Natural killer cell (primary cell): ENCODE measurements at regions not wholly inside any gene's neighbourhood (a gene's known extent, or its start where the extent isn't known, plus 50 kb on each side); places are given as distances from the start of the nearest gene placed in this dataset.

Experiments used
- ATAC-seq, 3 donors: fragments of 150-1000 bp in 2 of 3; fragments of 200-7000 bp in 1 of 3; cut with Tn5 transposase; 1 replicate in 1 of 3; 2 replicates in 2 of 3; pipeline ENCODE4 v1.10.0; 2021; ENCODE audit warnings: mild to moderate bottlenecking in 2 of 3, moderate library complexity in 2 of 3
- DNase-seq, 2 donors: peaks; one replicate each; pipeline versions ENCODE4 v3.0.0 to v3.0.0-alpha.2; 2013 to 2021; ENCODE audit warnings: mixed read lengths in 1 of 2
- H3K27ac ChIP-seq: one replicate; pipeline ENCODE4 v1.5.1; 2013; ENCODE audit warnings: mild to moderate bottlenecking, low read length
- H3K27me3 ChIP-seq: one replicate; pipeline ENCODE4 v1.6.1; 2013; ENCODE audit warnings: low read length; ENCODE audit not compliant: control insufficient read depth, insufficient read depth
- H3K36me3 ChIP-seq: one replicate; pipeline ENCODE4 v1.6.1; 2013; ENCODE audit warnings: low read length; ENCODE audit not compliant: control insufficient read depth, insufficient read depth
- H3K4me1 ChIP-seq: one replicate; pipeline ENCODE4 v1.6.1; 2013; ENCODE audit warnings: low read length; ENCODE audit not compliant: control insufficient read depth, insufficient read depth
- H3K4me3 ChIP-seq: one replicate; pipeline ENCODE4 v1.5.1; 2013; ENCODE audit warnings: low read length
- H3K9me3 ChIP-seq: one replicate; pipeline ENCODE4 v1.6.1; 2013; ENCODE audit warnings: low read length; ENCODE audit not compliant: control insufficient read depth, insufficient read depth
- H3K27ac Mint-ChIP-seq, 2 donors: one replicate each; pipeline ENCODE4 v1.8.0; 2022; ENCODE audit warnings: mild to moderate bottlenecking in 2 of 2, mixed read lengths in 2 of 2, moderate library complexity in 1 of 2
- H3K27me3 Mint-ChIP-seq, 2 donors: one replicate each; pipeline ENCODE4 v1.8.0; 2022; ENCODE audit warnings: low read depth in 2 of 2, mixed read lengths in 2 of 2
- H3K36me3 Mint-ChIP-seq: one replicate; pipeline ENCODE4 v1.8.0; 2022; ENCODE audit warnings: mixed read lengths
- H3K4me1 Mint-ChIP-seq, 2 donors: one replicate each; pipeline ENCODE4 v1.8.0; 2022; ENCODE audit warnings: mixed read lengths in 2 of 2
- H3K4me3 Mint-ChIP-seq: one replicate; pipeline ENCODE4 v1.8.0; 2022; ENCODE audit warnings: mild to moderate bottlenecking, moderate library complexity, mixed read lengths
- H3K9me3 Mint-ChIP-seq, 2 donors: one replicate each; pipeline ENCODE4 v1.8.0; 2022; ENCODE audit warnings: mixed read lengths in 2 of 2
- WGBS: methylation state at CpG from one replicate; pipeline ENCODE4 v1.1.7; 2013; ENCODE audit warnings: missing lambda C conversion rate; ENCODE audit not compliant: insufficient coverage; 5-methylcytosine and 5-hydroxymethylcytosine counted together
- intact Hi-C: fragments of 100-400 bp; cut with micrococcal nuclease; formaldehyde crosslinking; loops from one replicate; pipeline ENCODE4 v1.14.2; 2022
- TF ChIP-seq, protein P1 (sequence below): fragments of 200-600 bp; IDR thresholded peaks from one replicate; pipeline ENCODE4 v1.8.0; 2022; ENCODE audit warnings: antibody characterized with exemption

DNA sequence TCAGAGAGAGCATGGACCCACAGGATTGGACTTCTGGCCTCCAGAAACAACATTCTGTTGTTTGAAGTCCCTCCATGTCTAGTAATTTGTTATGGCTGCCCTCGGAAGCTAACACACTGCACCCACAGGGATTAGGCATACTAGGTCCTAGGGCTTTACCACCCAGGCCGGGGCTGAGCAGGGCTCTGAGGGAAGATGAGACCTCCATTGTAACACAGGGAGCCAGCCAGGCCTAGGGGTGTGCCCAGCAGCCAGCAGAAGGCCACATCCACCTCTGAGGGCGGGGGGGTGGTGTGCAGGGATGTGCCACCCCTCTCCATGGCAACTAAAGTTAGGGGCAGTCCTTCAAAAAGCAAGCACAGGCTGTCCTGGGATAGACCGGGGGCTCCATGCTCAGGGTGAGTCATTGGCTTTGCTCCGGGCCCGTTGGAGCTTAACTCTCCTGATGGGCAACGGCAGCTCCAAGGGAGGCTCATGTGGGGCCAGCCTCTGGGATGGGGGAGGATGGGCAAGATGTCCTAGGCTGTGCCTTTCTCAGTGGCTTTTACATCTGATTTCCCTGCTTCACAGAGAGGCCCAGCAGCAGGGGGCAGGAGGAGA lies 96.6 kb upstream of the GPR26 start:
- 79% methylated on average over 7 of the region's 7 CpGs for WGBS

DNA sequence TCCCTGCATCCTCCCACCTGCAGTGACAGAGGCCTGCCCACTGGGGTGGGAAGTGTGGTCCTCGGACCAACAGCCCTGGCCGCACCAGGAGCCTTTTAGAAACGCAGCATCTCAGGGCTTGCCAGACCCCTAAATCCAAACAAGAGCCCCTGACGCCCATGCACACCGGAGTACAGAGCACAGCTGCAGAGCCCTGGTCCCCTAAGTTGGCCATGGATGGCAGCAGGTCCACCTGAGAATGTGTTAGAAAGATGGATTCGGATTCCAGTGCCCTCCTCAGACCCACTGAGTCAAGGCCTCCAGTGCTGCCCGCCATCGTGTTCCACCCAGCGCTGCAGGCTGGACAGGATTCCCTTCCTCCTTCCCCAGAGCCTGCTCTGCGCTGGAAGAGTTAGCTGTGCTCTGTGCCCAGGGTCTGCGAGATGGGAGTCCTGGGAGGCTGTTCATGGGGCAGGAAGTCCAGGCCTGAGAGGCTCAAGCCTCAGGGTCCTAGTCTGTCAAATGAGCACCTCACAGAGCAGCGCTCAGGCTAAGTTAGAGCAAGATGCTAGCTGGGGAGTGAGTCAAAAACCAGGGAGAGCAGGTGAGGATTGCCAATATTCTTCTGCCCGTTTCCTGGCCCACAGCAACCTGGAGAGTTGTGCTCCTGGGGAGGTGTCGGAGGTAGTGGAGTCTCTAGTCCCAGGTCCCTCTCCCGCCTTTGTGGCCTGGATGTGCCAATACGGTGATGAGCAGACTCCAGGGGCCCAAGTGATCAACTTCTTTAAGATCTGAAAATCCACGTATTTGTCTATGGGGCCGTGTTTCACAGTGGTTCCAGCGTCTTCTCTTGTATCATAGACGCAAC lies 95.9 kb upstream of the GPR26 start:
- no peaks in the 10 kb centered on the region for H3K27me3 ChIP-seq
- Mint-ChIP-seq H3K36me3 (no peaks in the 10 kb centered on the region), H3K4me1 (no peaks in the 10 kb centered on the region), H3K27ac (no peak overlapping the region), H3K9me3 (no peaks in the 10 kb centered on the region), H3K27me3 (peaks cover 7 to 10% of the 10 kb centered on the region in 2 donors), H3K4me3 (no peak overlapping the region)
- no peaks in the 10 kb centered on the region for H3K4me1 ChIP-seq
- H3K27ac ChIP-seq: no peak overlapping the region
- TF ChIP-seq, protein P1, sequence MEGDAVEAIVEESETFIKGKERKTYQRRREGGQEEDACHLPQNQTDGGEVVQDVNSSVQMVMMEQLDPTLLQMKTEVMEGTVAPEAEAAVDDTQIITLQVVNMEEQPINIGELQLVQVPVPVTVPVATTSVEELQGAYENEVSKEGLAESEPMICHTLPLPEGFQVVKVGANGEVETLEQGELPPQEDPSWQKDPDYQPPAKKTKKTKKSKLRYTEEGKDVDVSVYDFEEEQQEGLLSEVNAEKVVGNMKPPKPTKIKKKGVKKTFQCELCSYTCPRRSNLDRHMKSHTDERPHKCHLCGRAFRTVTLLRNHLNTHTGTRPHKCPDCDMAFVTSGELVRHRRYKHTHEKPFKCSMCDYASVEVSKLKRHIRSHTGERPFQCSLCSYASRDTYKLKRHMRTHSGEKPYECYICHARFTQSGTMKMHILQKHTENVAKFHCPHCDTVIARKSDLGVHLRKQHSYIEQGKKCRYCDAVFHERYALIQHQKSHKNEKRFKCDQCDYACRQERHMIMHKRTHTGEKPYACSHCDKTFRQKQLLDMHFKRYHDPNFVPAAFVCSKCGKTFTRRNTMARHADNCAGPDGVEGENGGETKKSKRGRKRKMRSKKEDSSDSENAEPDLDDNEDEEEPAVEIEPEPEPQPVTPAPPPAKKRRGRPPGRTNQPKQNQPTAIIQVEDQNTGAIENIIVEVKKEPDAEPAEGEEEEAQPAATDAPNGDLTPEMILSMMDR: no peak
- 82% methylated on average over 20 of the region's 20 CpGs for WGBS
- H3K36me3 ChIP-seq: no peaks in the 10 kb centered on the region
- no peaks in the 10 kb centered on the region for H3K9me3 ChIP-seq
- intact Hi-C loops: no loop called here
- no peak overlapping the region for H3K4me3 ChIP-seq
- ATAC-seq (no peak), DNase-seq (no peak)

More for the DNA sequence above, 96.6 kb upstream of the GPR26 start:
- Mint-ChIP-seq H3K4me1 (no peaks in the 10 kb centered on the region), H3K36me3 (no peaks in the 10 kb centered on the region), H3K4me3 (no peak overlapping the region), H3K27me3 (peaks cover 3 to 10% of the 10 kb centered on the region in 2 donors), H3K9me3 (no peaks in the 10 kb centered on the region), H3K27ac (no peak overlapping the region)
- intact Hi-C loops: no loop called here
- H3K36me3 ChIP-seq: no peaks in the 10 kb centered on the region
- H3K9me3 ChIP-seq: no peaks in the 10 kb centered on the region
- no peak overlapping the region for H3K4me3 ChIP-seq
- TF ChIP-seq, protein P1: no peak
- DNase-seq (no peak), ATAC-seq (no peak)
- H3K27me3 ChIP-seq: no peaks in the 10 kb centered on the region
- H3K27ac ChIP-seq: no peak overlapping the region
- H3K4me1 ChIP-seq: no peaks in the 10 kb centered on the region

DNA sequence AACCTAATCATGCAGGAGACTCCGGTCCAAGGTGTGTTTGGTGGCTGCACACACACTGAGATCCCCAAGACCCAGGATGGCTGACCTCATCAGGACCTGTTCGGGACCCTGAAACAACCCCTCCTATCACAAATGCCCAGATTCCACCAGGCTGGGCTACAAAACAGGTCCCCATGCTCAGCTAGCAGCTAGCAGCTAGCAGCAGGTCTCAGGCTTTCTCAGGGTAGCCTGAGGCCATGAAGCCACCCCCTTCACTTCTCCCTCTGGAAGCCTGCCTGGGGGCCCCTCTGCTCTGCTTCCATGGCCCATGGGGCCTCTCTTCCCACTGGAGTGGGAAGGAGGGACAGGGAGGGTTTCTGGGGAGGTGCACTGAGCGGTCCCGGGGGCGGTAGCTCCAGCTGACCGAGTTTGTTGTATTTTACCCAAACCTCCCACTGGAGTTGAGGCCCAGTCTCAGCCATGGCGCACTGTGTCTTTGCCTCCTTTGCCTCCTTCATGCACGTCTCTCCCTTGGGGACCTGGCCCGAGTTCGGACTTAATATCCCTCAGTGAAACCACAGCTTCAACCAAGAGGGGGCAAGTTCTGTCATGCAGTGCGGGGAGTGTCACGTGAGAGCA lies 95.1 kb upstream of the GPR26 start:
- Mint-ChIP-seq H3K36me3 (no peaks in the 10 kb centered on the region), H3K27me3 (peaks cover 7 to 10% of the 10 kb centered on the region in 2 donors), H3K4me1 (no peaks in the 10 kb centered on the region), H3K9me3 (no peaks in the 10 kb centered on the region), H3K27ac (no peak overlapping the region), H3K4me3 (no peak overlapping the region)
- Histone ChIP-seq H3K27me3 (no peaks in the 10 kb centered on the region), H3K9me3 (no peaks in the 10 kb centered on the region), H3K4me1 (no peaks in the 10 kb centered on the region), H3K4me3 (no peak overlapping the region), H3K27ac (no peak overlapping the region), H3K36me3 (no peaks in the 10 kb centered on the region)
- ATAC-seq (no peak), DNase-seq (no peak)
- TF ChIP-seq, protein P1: no peak
- intact Hi-C loops: no loop called here
- WGBS: 66% methylated on average over 12 of the region's 12 CpGs
